BLaER1 (cell line): ENCODE measurements at regions not wholly inside any gene's neighbourhood (a gene's known extent, or its start where the extent isn't known, plus 50 kb on each side); places are given as distances from the start of the nearest gene placed in this dataset.

Experiments used
- H3K27ac ChIP-seq: shearing (Covaris generic); formaldehyde crosslinking; 2 replicates; pipeline ENCODE4 v1.8.1; 2022
- H3K27me3 ChIP-seq: shearing (Covaris generic); formaldehyde crosslinking; 2 replicates; pipeline ENCODE4 v1.8.1; 2022
- H3K36me3 ChIP-seq: shearing (Covaris generic); formaldehyde crosslinking; 2 replicates; pipeline ENCODE4 v1.8.1; 2022
- H3K4me1 ChIP-seq: shearing (Covaris generic); formaldehyde crosslinking; 2 replicates; pipeline ENCODE4 v1.8.1; 2022
- H3K4me2 ChIP-seq: shearing (Covaris generic); formaldehyde crosslinking; 2 replicates; pipeline ENCODE4 v1.8.1; 2022
- H3K4me3 ChIP-seq: shearing (Covaris generic); formaldehyde crosslinking; 2 replicates; pipeline ENCODE4 v1.8.1; 2022
- H3K9ac ChIP-seq: shearing (Covaris generic); formaldehyde crosslinking; 2 replicates; pipeline ENCODE4 v1.8.1; 2022
- H3K9me3 ChIP-seq: shearing (Covaris generic); formaldehyde crosslinking; 2 replicates; pipeline ENCODE4 v1.8.1; 2022
- H4K20me1 ChIP-seq: shearing (Covaris generic); formaldehyde crosslinking; 2 replicates; pipeline ENCODE4 v1.8.1; 2022
- Cebpa-rat ChIP-seq: shearing (Covaris generic); IDR thresholded peaks from 2 replicates; pipeline ENCODE4 v1.8.1; 2022

DNA sequence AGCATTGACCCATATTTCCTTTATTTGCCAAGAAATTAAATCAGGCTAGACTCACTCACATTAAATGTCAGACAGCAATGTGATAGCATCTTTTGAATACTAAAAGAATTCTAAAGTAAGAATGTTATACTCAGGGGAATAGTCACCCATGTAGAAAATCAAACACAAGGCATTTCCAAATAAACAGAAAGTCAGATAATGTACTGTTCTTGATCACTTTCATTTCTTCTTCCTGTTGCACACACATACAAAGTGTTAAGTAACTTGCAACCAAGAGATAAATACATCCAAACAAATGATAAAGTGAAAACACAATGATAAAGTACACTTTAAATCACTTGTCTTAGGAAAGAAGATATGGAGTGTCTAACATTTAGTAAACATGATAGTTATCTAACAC lies 1366.6 kb upstream of the MIR17HG start:
- no peak for TF ChIP-seq Cebpa-rat
- Histone ChIP-seq H3K4me3 (no peak overlapping the region), H4K20me1 (no peaks in the 10 kb centered on the region), H3K4me1 (no peaks in the 10 kb centered on the region), H3K27me3 (no peaks in the 10 kb centered on the region), H3K9ac (no peak overlapping the region), H3K9me3 (no peaks in the 10 kb centered on the region), H3K36me3 (no peaks in the 10 kb centered on the region), H3K27ac (no peak overlapping the region), H3K4me2 (no peak overlapping the region)

DNA sequence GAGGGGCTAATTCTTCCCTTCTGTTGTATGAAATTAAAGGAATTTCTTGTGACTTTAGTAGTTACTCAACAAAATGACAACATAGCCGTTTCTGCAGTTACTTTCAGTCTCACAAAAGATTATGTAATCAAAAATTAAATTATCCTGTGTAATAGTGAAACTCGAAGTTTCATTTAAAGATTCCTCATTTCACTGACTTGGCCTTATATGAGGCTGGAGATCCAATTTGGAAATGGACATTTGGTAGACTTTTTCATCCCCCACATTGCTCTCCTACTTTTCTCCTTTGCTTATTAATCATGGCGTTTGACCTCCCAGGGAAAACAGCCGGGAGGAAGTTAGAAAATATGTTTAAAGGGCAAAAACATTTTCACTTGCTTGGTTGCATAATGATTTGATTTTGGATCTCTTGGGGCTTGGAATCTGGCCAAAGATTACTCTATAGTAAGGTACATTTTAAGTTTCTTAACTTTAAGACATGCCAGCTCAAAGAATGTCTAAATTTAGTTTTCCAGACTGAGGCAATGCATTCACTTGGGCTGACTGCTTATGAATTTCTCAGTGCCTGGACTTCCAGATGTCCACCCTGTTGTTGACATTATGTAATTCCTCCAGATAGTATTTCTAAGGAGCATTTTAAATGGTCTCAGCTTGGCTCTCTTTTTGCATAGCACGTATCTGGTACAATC lies 1364.9 kb upstream of the MIR17HG start:
- Histone ChIP-seq H3K27me3 (no peaks in the 10 kb centered on the region), H3K4me1 (no peaks in the 10 kb centered on the region), H3K9ac (no peak overlapping the region), H3K27ac (no peak overlapping the region), H3K4me2 (no peak overlapping the region), H3K36me3 (no peaks in the 10 kb centered on the region), H3K9me3 (no peaks in the 10 kb centered on the region), H3K4me3 (no peak overlapping the region), H4K20me1 (no peaks in the 10 kb centered on the region)
- no peak for TF ChIP-seq Cebpa-rat

DNA sequence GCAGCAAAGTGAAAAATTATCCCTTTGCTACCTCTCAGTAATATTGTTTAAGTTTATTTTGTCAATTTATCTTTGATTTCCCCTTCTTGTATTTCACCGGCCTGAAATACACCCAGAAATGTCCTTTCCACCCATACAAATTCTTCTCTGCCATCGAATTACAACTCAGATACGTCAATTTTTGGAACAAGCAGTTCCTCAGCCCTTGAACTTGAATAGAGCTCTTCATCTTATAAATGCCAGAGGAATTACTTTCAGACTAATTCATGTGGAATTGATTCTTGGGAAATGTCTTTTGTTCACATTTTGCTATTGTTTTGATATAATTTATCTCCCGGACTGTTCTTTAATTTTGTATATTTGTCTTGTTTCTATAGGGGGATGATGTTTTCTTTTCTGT lies 1359.3 kb upstream of the MIR17HG start:
- Histone ChIP-seq H3K4me1 (no peaks in the 10 kb centered on the region), H3K27me3 (no peaks in the 10 kb centered on the region), H4K20me1 (no peaks in the 10 kb centered on the region), H3K4me2 (no peak overlapping the region), H3K9ac (no peak overlapping the region), H3K36me3 (no peaks in the 10 kb centered on the region), H3K9me3 (no peaks in the 10 kb centered on the region), H3K27ac (no peak overlapping the region), H3K4me3 (no peak overlapping the region)
- TF ChIP-seq Cebpa-rat, result no peak

DNA sequence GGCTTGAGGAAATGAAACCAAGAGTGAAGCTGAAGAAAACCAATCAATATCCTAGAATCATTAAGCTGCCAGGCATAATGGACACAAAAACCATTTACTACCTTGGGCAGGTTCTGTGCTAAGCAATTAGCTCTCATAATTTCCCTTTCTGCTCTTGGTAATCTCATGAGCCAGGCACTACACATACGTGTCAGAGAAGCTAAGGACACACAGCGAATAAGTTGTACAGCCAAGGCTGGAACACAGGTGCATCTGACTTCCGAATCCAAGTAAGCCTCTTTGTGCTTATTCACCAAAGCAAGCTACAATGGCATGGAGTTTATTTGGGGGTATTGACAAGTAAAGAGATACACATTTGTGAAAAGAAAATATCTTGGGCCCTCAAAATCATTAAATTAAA lies 1343.9 kb upstream of the MIR17HG start:
- 0 out of 2 replicates have a peak, but pooled peaks cover 3% of the 10 kb centered on the region for H3K9me3 ChIP-seq

DNA sequence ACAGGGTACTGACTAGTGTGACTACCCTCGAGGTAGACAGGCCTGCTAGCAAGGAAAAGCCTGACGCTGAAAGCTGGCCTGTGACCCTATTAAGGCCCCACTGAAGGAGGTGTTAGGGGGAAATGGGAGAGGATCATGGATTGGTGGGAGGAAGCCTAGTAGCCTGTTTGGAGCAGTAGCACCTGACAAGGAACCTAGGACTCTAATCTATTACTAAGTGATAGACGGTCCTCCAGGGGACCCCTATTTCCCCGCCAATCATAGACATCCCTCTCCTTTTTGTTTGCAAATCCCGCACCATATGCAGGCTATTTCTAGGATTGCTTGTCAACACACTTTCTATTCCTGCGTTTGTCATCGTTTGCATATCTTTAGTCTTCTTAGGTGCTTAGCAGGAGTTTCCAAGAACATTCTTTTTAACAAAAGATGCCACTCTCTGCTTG lies 1338.8 kb upstream of the MIR17HG start:
- Histone ChIP-seq H3K9me3 (no peaks in the 10 kb centered on the region), H3K36me3 (no peaks in the 10 kb centered on the region), H3K9ac (no peak overlapping the region), H3K27me3 (no peaks in the 10 kb centered on the region), H3K4me3 (no peak overlapping the region), H4K20me1 (no peaks in the 10 kb centered on the region), H3K27ac (no peak overlapping the region), H3K4me1 (no peaks in the 10 kb centered on the region), H3K4me2 (no peak overlapping the region)
- no peak for TF ChIP-seq Cebpa-rat

More for the DNA sequence above, 1343.9 kb upstream of the MIR17HG start:
- H3K27ac ChIP-seq, result no peak overlapping the region
- H3K36me3 ChIP-seq, result no peaks in the 10 kb centered on the region
- no peaks in the 10 kb centered on the region for H4K20me1 ChIP-seq
- TF ChIP-seq Cebpa-rat, result no peak
- H3K9ac ChIP-seq, result no peak overlapping the region
- H3K4me2 ChIP-seq, result no peak overlapping the region
- H3K4me1 ChIP-seq, result no peaks in the 10 kb centered on the region
- no peaks in the 10 kb centered on the region for H3K27me3 ChIP-seq
- H3K4me3 ChIP-seq, result no peak overlapping the region

DNA sequence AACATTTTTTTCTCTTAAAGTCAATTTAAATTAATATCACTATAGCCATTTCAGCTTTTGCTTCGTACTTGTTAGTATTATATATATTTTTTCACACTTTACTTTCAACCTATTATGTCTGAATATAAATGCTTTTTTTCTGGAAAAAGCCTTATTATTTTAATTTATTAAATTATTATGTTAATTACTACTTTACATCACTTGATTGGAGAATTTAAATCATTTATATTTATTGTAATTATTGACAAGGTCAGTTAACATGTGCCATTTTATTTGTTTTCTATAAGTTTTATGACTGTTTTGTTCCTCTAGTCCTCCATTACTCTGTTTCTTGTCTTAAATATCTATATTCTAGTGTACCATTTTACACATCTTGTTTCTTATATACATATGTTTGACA lies 1333.4 kb upstream of the MIR17HG start:
- Histone ChIP-seq H3K27me3 (no peaks in the 10 kb centered on the region), H3K27ac (no peak overlapping the region), H3K9ac (no peak overlapping the region), H4K20me1 (no peaks in the 10 kb centered on the region), H3K4me1 (no peaks in the 10 kb centered on the region), H3K9me3 (no peaks in the 10 kb centered on the region), H3K4me3 (no peak overlapping the region), H3K4me2 (no peak overlapping the region), H3K36me3 (no peaks in the 10 kb centered on the region)
- TF ChIP-seq Cebpa-rat, result no peak

DNA sequence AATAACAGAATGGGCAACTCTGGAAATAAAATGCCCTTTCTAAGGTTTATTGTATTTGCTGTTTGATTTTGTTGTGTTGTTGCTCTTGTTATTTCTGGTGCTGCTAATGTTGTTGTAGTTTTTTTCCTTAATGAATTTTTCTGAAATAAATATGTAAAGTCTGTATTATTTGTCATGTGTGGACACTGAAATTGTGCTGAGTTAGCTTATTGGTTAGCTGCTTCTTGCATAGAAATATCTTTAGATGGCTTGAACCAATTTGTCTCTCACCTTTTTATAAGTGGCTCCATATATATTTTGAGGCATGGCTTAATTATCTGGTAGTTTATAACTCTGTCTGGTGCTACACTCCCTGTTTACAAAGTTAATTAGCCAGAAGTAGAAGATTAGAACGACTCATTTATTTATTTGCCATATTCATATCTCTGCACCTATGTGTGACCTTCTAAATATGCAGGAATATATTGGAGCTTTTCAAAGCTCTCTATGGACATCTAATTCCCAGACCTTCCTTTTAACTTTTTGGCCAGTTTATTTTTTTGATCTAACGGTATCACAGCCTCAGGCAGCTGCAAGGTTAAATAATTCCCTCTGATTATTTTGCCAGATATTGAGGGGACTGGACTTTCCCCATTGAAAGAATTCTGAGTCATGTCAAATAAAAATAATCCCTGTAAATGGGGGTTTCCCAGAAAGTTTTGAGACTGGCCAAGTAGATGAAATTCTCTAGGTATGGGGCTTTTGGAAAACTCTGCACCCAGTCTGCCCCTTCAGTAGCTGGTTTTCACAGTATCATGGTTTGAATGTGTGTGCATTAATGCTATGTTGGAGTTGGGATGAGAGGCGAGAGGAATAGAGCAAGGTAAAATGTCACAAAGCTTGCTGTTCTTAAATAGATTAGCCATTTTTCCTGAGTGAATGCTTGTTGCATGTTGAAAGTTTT lies 1331.7 kb upstream of the MIR17HG start:
- H3K4me3 ChIP-seq, result no peak overlapping the region
- H3K27me3 ChIP-seq, result no peaks in the 10 kb centered on the region
- no peak for TF ChIP-seq Cebpa-rat
- H4K20me1 ChIP-seq, result no peaks in the 10 kb centered on the region
- no peaks in the 10 kb centered on the region for H3K36me3 ChIP-seq
- H3K27ac ChIP-seq, result no peak overlapping the region
- H3K4me2 ChIP-seq, result no peak overlapping the region
- H3K9ac ChIP-seq, result no peak overlapping the region
- H3K4me1 ChIP-seq, result no peaks in the 10 kb centered on the region
- H3K9me3 ChIP-seq, result no peaks in the 10 kb centered on the region

DNA sequence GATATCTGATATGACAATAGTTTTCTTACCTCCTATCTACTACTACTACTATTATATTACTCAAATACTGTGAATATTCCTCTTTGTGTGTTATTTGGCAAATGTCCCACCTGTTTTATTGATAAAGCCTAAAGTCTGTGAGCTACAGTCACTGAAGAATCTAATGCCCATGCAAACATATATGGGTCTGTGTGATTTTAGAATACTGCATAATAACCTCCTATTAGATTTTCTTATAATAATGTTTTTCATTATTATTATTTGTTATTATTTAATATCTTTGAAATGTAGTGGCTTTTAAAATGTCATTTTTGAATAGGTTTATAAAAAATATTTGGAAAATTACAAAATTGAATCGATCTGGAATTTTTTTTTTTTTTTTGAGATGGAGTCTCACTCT lies 1330.8 kb upstream of the MIR17HG start:
- no peaks in the 10 kb centered on the region for H3K27me3 ChIP-seq
- H4K20me1 ChIP-seq, result no peaks in the 10 kb centered on the region
- H3K9me3 ChIP-seq, result no peaks in the 10 kb centered on the region
- no peaks in the 10 kb centered on the region for H3K36me3 ChIP-seq
- no peak overlapping the region for H3K4me3 ChIP-seq
- H3K4me2 ChIP-seq, result no peak overlapping the region
- no peak overlapping the region for H3K9ac ChIP-seq
- H3K4me1 ChIP-seq, result no peaks in the 10 kb centered on the region
- TF ChIP-seq Cebpa-rat, result no peak
- no peak overlapping the region for H3K27ac ChIP-seq

DNA sequence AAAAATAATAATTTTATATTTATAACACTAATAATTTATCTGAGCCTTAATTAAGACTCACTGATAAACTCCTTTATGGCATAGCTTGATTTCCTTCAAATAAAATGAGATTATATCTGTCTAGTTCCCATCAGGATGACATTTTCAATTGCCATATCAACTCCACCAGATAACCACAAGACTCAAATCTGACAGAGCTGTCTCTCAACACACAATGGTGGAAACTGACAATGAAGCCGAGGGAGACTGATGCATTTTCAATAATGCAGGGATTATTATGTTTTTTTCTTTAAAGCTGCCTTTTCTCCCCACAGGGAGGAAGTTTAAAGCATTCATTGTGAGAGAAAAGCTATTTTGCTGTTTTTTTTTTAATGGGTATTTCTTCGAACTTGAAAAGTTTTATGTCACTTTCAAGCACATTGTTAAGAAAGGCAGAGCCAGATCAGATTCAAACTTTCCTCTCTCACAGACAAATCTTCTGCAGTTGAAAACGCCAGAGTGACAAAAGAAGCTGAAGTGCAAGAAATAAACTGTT lies 1326.9 kb upstream of the MIR17HG start:
- Histone ChIP-seq H4K20me1 (no peaks in the 10 kb centered on the region), H3K9me3 (no peaks in the 10 kb centered on the region), H3K27me3 (no peaks in the 10 kb centered on the region), H3K4me2 (no peak overlapping the region), H3K4me1 (no peaks in the 10 kb centered on the region), H3K36me3 (no peaks in the 10 kb centered on the region), H3K9ac (no peak overlapping the region), H3K4me3 (no peak overlapping the region), H3K27ac (no peak overlapping the region)
- TF ChIP-seq Cebpa-rat, result no peak

DNA sequence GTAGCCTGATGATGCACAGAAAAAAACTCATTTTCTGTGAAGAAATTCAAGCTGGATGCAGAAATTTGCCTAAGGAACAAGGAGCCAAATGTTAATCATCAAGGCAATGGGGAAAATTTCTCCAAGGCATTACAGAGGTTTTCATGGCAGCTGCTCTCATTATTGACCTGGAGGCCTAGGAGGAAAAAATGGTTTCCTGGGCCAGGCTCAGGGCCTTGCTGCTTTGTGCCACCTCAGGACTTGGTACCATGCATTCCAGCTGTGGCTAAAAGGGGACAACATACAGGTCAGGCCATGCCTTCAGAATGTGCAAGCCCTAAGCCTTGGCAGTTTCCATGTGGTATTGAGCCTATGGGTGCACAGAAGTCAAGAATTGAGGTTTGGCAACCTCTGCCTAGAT lies 1320.1 kb upstream of the MIR17HG start:
- Histone ChIP-seq H4K20me1 (no peaks in the 10 kb centered on the region), H3K9ac (no peak overlapping the region), H3K4me3 (no peak overlapping the region), H3K4me1 (no peaks in the 10 kb centered on the region), H3K27me3 (no peaks in the 10 kb centered on the region), H3K36me3 (no peaks in the 10 kb centered on the region), H3K27ac (no peak overlapping the region), H3K4me2 (no peak overlapping the region), H3K9me3 (peaks cover 28% of the 10 kb centered on the region)
- no peak for TF ChIP-seq Cebpa-rat
